ENCODE measurements at regions not wholly inside any gene's neighbourhood (a gene's known extent, or its start where the extent isn't known, plus 50 kb on each side); places are given as distances from the start of the nearest gene placed in this dataset.

DNA sequence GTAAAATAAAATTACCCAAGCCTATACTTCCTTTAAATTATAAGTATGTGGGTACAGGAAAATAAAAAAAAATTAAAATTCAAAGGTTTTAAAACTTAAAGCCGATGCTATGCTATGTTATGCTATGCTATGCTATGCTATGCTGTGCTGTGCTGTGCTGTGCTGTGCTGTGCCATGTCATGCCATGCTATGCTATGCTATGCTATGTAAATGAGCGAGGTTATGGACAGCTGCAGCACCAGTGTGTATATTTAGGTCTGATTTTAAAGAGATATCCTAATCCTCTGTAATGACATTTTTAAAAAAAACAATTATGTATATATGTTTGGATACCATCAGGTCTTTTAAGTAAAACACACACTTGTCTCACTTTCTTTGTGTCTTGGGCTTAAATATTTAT is 1822.0 kb upstream of the SEL1L start:
- in situ Hi-C loops (cut with HindIII; ENCODE audit: low pct_ligation_motif_present, low pct_unique_long_range_greater_than_20kb, low sequenced_read_pairs): no loop called here

DNA sequence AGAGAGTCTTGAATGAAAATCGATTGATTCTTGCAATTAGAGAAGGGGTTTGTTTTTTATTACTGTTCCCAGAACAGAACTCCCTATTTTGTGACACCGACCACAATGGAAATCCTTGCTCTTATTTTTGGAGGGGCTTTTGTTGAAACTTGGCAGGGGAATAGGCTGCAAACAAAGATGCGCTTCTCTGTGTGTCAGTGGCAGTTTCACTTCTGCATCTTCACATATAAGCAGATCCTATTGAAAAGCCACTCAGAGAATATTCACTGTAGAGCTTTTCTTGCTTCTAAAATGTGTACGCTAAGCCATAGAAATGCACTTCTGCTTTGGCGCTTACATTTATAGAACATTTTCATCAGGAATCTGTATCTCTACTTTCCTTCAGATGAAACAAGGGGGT is 1822.4 kb upstream of the SEL1L start:
- no peak for DNase-seq
- in situ Hi-C loops (cut with HindIII; ENCODE audit: low pct_ligation_motif_present, low pct_unique_long_range_greater_than_20kb, low sequenced_read_pairs): no loop called here

More for the DNA sequence above, 1822.0 kb upstream of the SEL1L start:
- no peak for DNase-seq

DNA sequence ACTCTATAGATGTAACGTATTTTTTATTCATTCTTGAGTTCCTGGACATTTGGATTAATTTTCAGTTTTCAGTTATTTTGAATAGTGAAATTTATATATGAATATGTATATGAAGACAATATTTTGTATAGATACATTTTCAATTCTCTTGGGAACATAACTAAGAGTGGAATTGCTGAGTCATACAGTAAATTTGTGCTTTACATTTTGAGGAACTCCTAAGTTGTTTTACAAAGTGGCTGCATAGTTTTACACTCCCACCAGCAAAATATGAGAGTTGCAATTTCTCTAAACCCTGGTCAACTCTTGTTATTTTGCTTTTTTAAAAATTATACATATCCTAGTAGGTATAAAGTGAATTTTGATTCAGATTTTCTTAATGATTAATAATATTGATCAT is 1838.6 kb upstream of the SEL1L start:
- DNase-seq: no peak
- in situ Hi-C loops (cut with HindIII; ENCODE audit: low pct_ligation_motif_present, low pct_unique_long_range_greater_than_20kb, low sequenced_read_pairs): no loop called here

DNA sequence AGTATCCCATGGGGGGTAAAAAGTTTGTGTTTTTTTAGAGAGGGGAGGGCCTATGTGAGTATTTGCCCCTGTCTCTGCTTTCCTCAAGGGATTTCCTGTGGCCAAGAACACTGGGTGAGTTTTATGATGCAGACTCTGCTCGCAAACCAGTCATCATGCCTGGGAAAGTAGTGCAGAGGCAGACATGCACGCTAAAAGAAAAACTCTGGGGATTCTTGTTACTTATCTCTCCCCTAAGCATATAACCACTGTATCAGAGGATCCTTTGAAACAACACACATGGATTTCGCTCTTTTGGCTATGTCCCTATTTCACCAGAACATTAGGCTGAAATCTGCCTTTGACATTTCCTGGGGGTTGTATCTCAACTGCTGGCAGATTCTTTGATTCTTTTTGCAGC is 1845.8 kb upstream of the SEL1L start:
- no peak for DNase-seq
- in situ Hi-C loops (cut with HindIII; ENCODE audit: low pct_ligation_motif_present, low pct_unique_long_range_greater_than_20kb, low sequenced_read_pairs): no loop called here

DNA sequence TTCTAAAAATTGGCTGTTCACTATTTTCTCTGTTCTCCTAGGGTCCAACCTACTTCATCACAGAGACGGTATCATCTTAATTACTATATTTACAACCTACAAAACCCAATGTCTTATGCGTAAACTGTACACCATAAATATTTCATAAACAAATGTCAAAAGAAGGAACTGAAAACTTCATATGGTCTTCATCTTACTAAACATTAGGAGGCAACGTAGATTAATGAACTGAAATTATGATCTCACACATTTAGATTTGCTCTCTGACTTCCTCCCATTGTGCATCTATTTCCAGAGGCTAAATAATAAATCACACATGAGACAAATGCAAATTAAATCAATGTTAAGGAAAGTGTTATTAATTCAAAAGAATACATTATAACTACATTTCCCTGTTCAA is 1850.6 kb upstream of the SEL1L start:
- in situ Hi-C loops (cut with HindIII; ENCODE audit: low pct_ligation_motif_present, low pct_unique_long_range_greater_than_20kb, low sequenced_read_pairs): no loop called here
- no peak for DNase-seq

DNA sequence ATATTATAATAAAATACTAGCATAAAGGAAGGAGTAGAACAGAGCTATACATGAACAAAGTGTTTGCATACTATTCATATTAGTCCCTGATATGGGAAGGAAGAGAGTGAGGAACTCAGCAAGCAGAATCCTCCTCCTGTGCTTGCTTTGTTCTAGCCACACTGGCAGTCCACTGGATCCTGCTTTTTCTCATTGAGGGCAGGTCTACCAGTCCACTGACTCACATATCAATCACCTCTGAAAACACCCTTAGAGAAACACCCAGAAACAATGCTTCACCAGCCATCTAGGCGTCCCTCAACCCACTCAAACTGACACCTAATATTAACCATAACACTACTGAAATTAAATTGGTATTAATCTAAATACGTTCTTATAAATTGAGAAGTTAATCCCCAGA is 1861.7 kb upstream of the SEL1L start:
- in situ Hi-C loops (cut with HindIII; ENCODE audit: low pct_ligation_motif_present, low pct_unique_long_range_greater_than_20kb, low sequenced_read_pairs): no loop called here
- no peak for DNase-seq

DNA sequence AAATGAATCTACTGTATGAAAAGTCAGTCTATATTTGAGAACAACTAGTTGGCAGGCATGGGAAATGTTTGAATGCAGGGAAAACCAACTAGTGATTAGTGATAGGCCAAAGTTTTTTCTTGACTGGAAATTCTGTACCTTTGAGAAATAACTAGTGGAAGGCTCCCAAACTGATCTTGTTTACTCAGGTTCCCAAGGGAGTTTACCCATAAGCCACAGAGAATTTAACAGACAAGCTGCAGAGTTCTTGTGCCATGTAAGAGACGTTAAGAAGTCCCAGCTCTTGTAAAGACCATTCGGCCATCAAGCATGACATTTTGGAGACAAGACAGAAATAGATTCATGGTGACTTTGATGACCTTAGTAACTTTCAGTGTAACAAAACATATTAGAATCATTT is 1882.8 kb upstream of the SEL1L start:
- in situ Hi-C loops (cut with HindIII; ENCODE audit: low pct_ligation_motif_present, low pct_unique_long_range_greater_than_20kb, low sequenced_read_pairs): no loop called here
- no peak for DNase-seq

DNA sequence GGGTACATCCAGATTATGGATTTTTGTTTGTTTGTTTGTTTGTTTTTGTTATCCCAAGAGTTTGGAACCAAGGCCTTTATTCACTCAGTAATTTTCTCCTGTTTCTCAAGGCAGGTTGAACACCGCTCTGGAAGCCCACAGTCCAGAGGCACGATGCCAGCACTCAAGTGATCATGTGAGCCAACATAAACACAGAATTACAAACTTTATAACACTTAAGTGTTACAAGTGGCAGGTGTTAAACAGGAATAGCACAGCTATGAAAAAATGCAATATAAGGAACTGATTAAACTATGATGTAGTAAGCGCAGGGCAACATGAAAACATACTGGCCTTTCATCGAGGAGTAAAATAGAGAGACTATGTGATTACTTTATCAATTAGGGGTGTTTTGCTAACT is 1885.8 kb upstream of the SEL1L start:
- in situ Hi-C loops (cut with HindIII; ENCODE audit: low pct_ligation_motif_present, low pct_unique_long_range_greater_than_20kb, low sequenced_read_pairs): no loop called here
- no peak for DNase-seq

DNA sequence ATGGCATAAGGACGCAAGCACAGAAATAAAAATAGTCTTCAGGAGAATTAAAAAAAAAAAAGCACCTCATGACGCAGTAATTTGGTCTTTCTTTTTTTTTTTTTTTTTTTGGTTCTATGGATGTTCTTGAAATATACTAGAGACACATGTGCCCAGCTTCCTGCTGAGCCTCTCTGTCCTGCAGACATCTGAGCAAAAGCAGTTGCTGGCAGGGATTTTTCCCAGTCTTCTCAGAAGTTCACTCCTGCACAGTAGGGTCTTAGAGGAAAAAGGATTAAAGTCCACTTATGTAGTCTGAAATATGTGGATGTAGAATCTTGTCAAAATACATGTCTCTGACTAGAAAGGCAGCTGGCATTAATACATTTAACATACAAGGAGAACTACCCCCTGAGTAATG is 1888.1 kb upstream of the SEL1L start:
- in situ Hi-C loops (cut with HindIII; ENCODE audit: low pct_ligation_motif_present, low pct_unique_long_range_greater_than_20kb, low sequenced_read_pairs): no loop called here
- no peak for DNase-seq

DNA sequence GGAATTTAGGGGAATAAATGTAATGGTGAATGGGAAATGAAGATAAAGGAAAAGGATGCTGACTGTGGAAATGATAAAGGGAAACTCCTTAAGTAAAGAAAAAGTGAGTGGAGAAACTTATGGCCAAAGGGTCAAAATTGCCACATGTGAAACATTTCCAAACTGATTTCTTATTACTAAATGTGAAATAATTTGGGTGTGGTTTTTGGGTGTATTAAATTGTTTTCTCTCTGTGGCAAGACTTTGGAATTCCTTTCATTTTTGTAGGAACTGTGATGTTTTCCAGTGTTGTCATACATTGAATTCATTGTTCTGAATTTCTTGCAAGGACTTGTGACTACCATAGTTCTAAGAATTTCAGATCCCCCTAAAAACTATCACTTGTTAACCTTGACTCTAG is 1891.5 kb upstream of the SEL1L start:
- DNase-seq: no peak
- in situ Hi-C loops (cut with HindIII; ENCODE audit: low pct_ligation_motif_present, low pct_unique_long_range_greater_than_20kb, low sequenced_read_pairs): no loop called here

DNA sequence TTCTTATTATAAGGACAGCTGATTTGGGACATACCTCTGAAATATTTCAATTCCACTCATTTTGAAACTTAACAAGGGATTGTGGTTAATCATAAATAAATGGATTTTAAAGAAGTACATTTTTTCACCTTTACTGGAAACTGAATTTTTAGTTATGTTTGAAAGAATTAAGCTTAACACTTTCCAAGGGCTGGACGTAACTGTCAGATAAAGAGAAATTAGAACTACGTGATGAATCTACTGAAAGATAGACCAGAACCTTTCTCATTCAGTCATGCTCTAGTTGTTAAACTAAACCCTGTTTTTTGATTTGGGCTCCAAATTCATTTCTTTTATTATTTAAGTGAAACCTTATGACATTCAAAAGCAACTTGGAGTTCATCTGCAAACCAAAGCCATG is 1892.1 kb upstream of the SEL1L start:
- in situ Hi-C loops (cut with HindIII; ENCODE audit: low pct_ligation_motif_present, low pct_unique_long_range_greater_than_20kb, low sequenced_read_pairs): no loop called here
- DNase-seq: no peak

DNA sequence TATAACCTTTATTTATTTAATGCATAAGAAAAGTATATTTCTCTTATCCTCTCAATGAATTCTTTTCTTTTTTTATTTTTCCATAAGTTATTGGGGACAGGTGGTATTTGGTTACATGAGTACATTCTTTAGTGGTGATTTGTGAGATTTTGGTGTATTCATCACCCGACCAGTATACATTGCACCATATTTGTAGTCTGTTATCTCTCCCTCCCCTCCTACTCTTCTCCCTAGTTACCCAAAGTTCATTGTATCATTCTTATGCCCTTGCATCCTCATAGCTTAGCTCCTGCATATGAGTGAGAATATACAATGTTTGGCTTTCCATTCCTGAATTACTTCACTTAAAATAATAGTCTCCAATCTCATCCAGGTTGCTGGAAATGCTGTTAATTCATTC is 1900.0 kb upstream of the SEL1L start:
- in situ Hi-C loops (cut with HindIII; ENCODE audit: low pct_ligation_motif_present, low pct_unique_long_range_greater_than_20kb, low sequenced_read_pairs): no loop called here
- no peak for DNase-seq

DNA sequence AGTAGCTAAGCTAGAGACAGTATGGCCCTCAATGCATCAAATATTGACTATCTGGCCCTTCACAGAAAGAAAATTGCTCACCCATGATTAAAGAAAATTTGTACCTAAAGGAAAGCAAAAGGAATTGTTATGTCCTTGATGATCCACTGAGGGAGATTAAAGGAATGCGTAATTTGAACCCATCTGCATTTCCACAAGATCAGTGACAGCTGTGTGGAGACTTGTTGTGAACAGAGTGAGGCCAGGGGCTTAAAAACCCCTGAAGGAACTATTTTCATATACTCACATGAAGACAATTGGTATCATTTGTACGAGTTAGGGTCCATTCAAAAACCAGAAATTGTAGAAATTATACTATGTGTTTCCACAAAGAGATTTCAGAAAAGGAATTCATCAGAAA is 1908.1 kb upstream of the SEL1L start:
- in situ Hi-C loops (cut with HindIII; ENCODE audit: low pct_ligation_motif_present, low pct_unique_long_range_greater_than_20kb, low sequenced_read_pairs): no loop called here
- no peak for DNase-seq

DNA sequence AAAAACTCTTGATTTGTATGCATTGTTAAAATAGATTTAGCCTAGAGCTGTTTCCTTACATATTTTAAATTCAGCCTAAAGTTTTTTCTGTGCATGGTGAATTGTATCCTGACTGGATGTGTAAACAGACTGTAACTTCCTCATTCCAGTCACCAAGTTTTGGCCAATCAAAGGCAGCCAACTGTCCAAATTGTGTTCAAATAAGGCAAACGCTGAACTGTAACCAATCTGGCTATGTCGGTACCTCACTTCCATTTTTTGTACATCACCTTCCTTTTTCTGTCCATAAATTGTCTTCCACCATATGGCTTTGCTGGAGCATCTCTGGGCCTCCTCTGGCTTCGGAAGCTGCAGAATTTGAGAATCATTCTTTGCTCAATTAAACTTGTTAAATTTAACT is 1921.9 kb upstream of the SEL1L start:
- in situ Hi-C loops (cut with HindIII; ENCODE audit: low pct_ligation_motif_present, low pct_unique_long_range_greater_than_20kb, low sequenced_read_pairs): no loop called here

DNA sequence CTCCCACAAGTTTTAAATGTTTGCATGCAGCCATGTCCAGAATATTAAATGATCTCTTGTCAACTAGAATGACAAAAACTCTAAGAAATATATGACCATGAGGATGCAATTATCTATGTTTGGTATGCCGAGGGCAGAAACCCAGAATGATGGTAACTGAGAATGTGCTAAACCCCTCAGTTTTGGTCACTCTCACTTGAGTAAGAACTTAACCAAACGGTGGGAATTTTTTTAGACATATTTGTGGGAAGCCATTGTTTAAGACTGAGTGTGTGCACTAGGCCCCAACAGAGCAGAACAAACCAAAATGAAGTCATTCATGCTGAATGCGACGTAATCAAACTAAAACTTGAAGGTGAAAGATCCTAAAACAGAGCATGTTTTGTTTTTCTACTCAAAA is 1927.9 kb upstream of the SEL1L start:
- DNase-seq: no peak
- in situ Hi-C loops (cut with HindIII; ENCODE audit: low pct_ligation_motif_present, low pct_unique_long_range_greater_than_20kb, low sequenced_read_pairs): no loop called here

More for the DNA sequence above, 1921.9 kb upstream of the SEL1L start:
- DNase-seq: no peak

DNA sequence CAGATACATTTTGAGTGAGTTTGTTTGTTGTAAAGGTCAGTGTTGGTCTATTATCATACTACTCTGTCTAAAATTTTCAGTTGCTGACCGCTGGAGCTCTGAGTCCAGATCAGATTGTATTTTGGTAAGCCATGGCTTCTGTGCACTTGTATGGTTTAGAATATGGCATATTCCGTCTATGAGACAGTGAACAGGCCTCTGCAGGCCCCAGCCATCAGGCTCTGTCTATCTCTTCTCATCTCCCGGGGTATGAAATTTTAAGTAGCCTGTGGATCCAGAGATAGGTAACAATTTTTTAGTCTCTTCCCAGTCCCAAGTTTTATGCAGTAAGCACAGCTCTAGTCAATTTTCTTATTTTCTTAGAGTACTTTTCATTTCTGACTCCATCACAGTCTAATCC is 1929.1 kb upstream of the SEL1L start:
- in situ Hi-C loops (cut with HindIII; ENCODE audit: low pct_ligation_motif_present, low pct_unique_long_range_greater_than_20kb, low sequenced_read_pairs): no loop called here
- no peak for DNase-seq

DNA sequence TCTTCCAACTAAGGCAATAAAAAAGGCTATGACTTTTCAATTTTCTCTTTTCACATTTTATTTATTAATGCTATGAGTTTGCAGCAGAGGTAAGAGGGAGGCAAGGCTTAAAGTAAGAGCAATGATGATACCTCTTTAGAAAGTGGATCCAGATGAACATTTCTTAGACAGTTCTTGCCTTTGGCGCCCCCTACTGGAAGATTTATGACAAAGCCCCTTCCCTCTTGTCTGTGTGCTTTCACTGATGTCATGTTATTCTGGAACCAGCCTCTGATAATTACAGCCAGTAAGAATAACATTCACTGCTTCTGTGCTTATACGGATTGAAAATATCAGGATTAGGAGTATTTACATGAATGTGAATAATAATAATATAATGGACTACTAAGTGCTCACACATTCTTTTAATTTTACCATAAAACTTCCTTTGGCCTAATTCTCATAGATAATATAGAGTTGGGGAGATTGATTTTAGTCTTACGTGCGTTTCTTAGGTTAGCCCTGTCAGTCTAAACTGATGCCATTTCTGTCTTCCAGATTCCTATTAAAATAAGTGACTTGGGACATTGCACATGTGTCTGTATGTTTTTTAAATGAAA is 1929.9 kb upstream of the SEL1L start:
- in situ Hi-C loops (cut with HindIII; ENCODE audit: low pct_ligation_motif_present, low pct_unique_long_range_greater_than_20kb, low sequenced_read_pairs): no loop called here
- DNase-seq: peak; percentile 56

DNA sequence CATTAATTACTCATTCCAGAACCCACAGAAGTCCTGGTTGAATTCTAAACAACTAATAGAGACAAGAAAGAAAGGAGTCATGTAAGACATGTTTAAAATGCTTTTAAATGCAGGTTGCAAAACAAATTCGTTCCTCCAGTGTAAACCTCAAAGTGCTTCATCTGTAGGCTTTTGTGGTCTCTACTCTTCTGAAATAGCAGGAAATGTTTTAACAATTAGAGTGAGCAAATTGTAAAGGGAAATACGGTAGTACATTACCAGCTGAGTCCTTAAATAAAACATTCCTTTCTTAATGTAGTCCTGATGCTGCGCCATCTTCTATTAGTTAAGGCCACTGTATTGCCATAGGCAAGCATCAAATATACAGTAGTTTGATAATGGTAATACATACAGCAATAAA is 1934.2 kb upstream of the SEL1L start:
- in situ Hi-C loops (cut with HindIII; ENCODE audit: low pct_ligation_motif_present, low pct_unique_long_range_greater_than_20kb, low sequenced_read_pairs): no loop called here
- DNase-seq: no peak

DNA sequence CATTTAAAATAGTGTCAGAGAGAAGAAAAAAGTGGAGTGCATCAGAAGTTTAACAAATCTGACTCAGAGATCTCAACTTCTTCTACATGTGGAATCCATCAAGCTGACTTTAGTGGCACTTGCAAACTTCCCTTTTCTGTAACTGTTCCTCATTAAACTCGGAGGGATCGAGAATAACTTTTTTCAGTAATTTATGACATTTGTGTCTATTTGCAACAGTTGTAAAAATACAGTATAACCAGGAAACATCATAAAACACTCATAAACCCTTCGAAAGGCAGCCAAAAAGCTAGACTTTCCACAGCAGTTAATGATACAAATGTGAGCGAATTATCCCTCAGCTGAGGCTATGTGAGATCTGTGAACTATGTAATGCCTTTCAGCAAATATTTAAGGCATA is 1936.8 kb upstream of the SEL1L start:
- in situ Hi-C loops (cut with HindIII; ENCODE audit: low pct_ligation_motif_present, low pct_unique_long_range_greater_than_20kb, low sequenced_read_pairs): no loop called here
- no peak for DNase-seq

DNA sequence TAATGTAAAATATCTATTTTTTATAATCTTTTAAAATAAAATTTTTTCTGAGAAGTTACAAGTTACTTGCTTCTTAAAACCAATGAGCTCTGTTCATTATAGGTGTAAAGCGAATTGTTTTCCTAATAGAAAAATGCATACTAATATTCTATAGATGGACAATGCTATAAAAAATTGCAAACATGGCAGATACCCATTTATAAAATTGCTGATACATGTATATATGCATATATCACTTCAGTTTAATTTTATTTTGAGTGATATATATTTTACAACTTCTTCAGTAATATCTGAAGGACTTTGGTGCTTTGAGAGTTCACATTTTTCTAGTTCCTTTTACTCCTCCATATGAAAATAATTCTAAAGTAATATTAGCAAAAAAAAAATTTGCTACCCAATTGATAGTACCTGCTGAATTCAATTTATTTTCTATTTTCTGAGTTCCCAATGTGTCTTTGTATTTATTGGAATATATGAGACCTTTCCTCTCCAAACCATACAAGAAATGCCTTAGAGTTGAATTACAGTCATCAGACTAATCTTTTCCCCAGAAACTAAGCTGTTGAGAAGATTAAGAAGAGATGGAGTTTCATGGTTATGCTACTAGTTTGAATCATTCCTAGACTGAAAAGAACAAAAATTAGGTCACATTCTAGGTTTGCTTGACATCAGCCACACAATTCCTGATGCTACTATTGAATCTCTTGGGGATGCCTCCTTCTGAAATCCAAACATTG is 1937.5 kb upstream of the SEL1L start:
- DNase-seq: no peak
- in situ Hi-C loops (cut with HindIII; ENCODE audit: low pct_ligation_motif_present, low pct_unique_long_range_greater_than_20kb, low sequenced_read_pairs): no loop called here
